GM13976 (cell line): ENCODE measurements at regions not wholly inside any gene's neighbourhood (a gene's known extent, or its start where the extent isn't known, plus 50 kb on each side); places are given as distances from the start of the nearest gene placed in this dataset.

ENCODE experiments used
- DNase-seq: peaks from one replicate; pipeline ENCODE4 v3.0.0; 2012; ENCODE audit warnings: low spot score
- CTCF ChIP-seq: IDR thresholded peaks from 2 replicates; pipeline ENCODE4 v1.5.1; 2012; ENCODE audit warnings: borderline replicate concordance, mild to moderate bottlenecking; ENCODE audit not compliant: insufficient read depth; ENCODE audit errors: extremely low read depth, missing control alignments, control extremely low read depth
- in situ Hi-C: fragments of 300-500 bp; cut with MboI; formaldehyde crosslinking; loops from one replicate; pipeline ENCODE4 v1.12.0; 2022; ENCODE audit warnings: low sequenced_read_pairs, mixed read lengths, inconsistent platforms; ENCODE audit not compliant: unreplicated experiment

GRCh38 chr7:80318081-80318480 is 183.4 kb downstream of the GNAI1 start:
- no peak for DNase-seq
- no peak for TF ChIP-seq CTCF
- in situ Hi-C loops, result no loop called here

- no peak for TF ChIP-seq CTCF
- in situ Hi-C loops, result no loop called here
- DNase-seq, result no peak
Observed at GRCh38 chr7:80316811-80317210, 182.2 kb downstream of the GNAI1 start.

- in situ Hi-C loops, result no loop called here
- no peak for TF ChIP-seq CTCF
- DNase-seq, result no peak
Observed at GRCh38 chr7:80313716-80314115, 179.1 kb downstream of the GNAI1 start.

- in situ Hi-C loops, result no loop called here
- TF ChIP-seq CTCF, result no peak
- DNase-seq, result no peak
Observed at GRCh38 chr7:80313067-80313626, 178.5 kb downstream of the GNAI1 start.

- in situ Hi-C loops, result no loop called here
- no peak for TF ChIP-seq CTCF
- DNase-seq, result no peak
Observed at GRCh38 chr7:80312139-80312661, 177.6 kb downstream of the GNAI1 start.

GRCh38 chr7:80311313-80311712 is 176.7 kb downstream of the GNAI1 start:
- in situ Hi-C loops, result no loop called here
- TF ChIP-seq CTCF, result no peak
- DNase-seq, result no peak
